GM19468 (cell line): ENCODE measurements at regions not wholly inside any gene's neighbourhood (a gene's known extent, or its start where the extent isn't known, plus 50 kb on each side); places are given as distances from the start of the nearest gene placed in this dataset.

Experiments
- ATAC-seq: cut with Tn5 transposase; IDR thresholded peaks from one replicate; pipeline ENCODE4 v1.9.1; 2021; ENCODE audit warnings: mild to moderate bottlenecking, moderate library complexity, moderate number of reproducible peaks; ENCODE audit not compliant: unreplicated experiment; ENCODE audit errors: extremely low read depth

- ATAC-seq, result no peak
Measured at GRCh38 chr7:21023841-21024484, 237.3 kb upstream of the SP8 start.

GRCh38 chr7:21024485-21024867 lies 237.8 kb upstream of the SP8 start:
- no peak for ATAC-seq

GRCh38 chr7:21028186-21028585 lies 241.5 kb upstream of the SP8 start:
- ATAC-seq, result no peak

- no peak for ATAC-seq
Measured at GRCh38 chr7:21028599-21028998, 241.9 kb upstream of the SP8 start.

GRCh38 chr7:21029006-21029405 lies 242.3 kb upstream of the SP8 start:
- no peak for ATAC-seq

GRCh38 chr7:21030237-21030871 lies 243.7 kb upstream of the SP8 start:
- no peak for ATAC-seq

GRCh38 chr7:21041252-21041651 lies 254.6 kb upstream of the SP8 start:
- ATAC-seq, result no peak

GRCh38 chr7:21041666-21042065 lies 255.0 kb upstream of the SP8 start:
- no peak for ATAC-seq

- no peak for ATAC-seq
Measured at GRCh38 chr7:21044384-21044783, 257.7 kb upstream of the SP8 start.

GRCh38 chr7:21044913-21045568 lies 258.4 kb upstream of the SP8 start:
- ATAC-seq, result no peak

GRCh38 chr7:21051865-21052264 lies 265.2 kb upstream of the SP8 start:
- no peak for ATAC-seq

GRCh38 chr7:21054427-21055112 lies 267.9 kb upstream of the SP8 start:
- no peak for ATAC-seq

GRCh38 chr7:21059069-21059468 lies 272.4 kb upstream of the SP8 start:
- ATAC-seq, result no peak

- no peak for ATAC-seq
Measured at GRCh38 chr7:21063106-21063505, 276.4 kb upstream of the SP8 start.

GRCh38 chr7:21064698-21065648 lies 278.3 kb upstream of the SP8 start:
- no peak for ATAC-seq

GRCh38 chr7:21066221-21066620 lies 279.5 kb upstream of the SP8 start:
- ATAC-seq, result no peak

- no peak for ATAC-seq
Measured at GRCh38 chr7:21067216-21067615, 280.5 kb upstream of the SP8 start.

- ATAC-seq, result no peak
Measured at GRCh38 chr7:21070571-21071090, 283.9 kb upstream of the SP8 start.

GRCh38 chr7:21071561-21072501 lies 285.1 kb upstream of the SP8 start:
- no peak for ATAC-seq
